Esophagus squamous epithelium (tissue), 4 donors: ENCODE measurements at regions not wholly inside any gene's neighbourhood (a gene's known extent, or its start where the extent isn't known, plus 50 kb on each side); places are given as distances from the start of the nearest gene placed in this dataset.

Experiments
- POLR2A ChIP-seq, 4 donors: fragments of 450-650 bp; IDR thresholded peaks; one replicate each; pipeline ENCODE4 v1.6.1; 2017; ENCODE audit warnings: antibody characterized with exemption in 4 of 4, mild to moderate bottlenecking in 4 of 4, moderate library complexity in 3 of 4
- TF ChIP-seq, protein P1 (sequence below), 6 experiments: fragments of 450-650 bp in 4 of 6; fragments of 200-600 bp in 2 of 6; sonication (generic) in 2 of 6; IDR thresholded peaks; one replicate each; pipeline ENCODE4 v1.5.1; 2016 to 2019; ENCODE audit warnings: antibody characterized with exemption in 6 of 6, mild to moderate bottlenecking in 4 of 6, moderate library complexity in 4 of 6

DNA sequence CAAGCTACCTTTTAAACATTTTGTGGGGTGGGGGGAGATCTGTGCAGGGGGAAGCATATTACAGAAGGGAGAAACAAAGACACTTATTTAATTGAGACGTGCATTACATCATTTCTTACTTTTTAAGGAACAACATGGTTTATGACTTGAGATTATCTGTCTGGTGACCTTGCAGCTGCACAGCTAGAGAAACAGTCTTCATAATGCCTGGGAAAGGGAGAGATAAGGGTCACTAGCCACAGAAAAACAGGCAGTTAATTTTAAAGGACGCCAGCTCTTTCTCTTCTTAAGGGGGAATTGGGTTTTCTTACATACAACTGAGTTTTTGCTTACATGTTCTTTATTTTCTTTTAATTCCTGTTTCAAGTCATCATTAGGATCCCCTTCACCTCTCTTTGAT, 147.9 kb downstream of the SST start:
- TF ChIP-seq, protein P1, sequence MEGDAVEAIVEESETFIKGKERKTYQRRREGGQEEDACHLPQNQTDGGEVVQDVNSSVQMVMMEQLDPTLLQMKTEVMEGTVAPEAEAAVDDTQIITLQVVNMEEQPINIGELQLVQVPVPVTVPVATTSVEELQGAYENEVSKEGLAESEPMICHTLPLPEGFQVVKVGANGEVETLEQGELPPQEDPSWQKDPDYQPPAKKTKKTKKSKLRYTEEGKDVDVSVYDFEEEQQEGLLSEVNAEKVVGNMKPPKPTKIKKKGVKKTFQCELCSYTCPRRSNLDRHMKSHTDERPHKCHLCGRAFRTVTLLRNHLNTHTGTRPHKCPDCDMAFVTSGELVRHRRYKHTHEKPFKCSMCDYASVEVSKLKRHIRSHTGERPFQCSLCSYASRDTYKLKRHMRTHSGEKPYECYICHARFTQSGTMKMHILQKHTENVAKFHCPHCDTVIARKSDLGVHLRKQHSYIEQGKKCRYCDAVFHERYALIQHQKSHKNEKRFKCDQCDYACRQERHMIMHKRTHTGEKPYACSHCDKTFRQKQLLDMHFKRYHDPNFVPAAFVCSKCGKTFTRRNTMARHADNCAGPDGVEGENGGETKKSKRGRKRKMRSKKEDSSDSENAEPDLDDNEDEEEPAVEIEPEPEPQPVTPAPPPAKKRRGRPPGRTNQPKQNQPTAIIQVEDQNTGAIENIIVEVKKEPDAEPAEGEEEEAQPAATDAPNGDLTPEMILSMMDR (IDR thresholded peaks at IDR 0.05) = no peak
- TF ChIP-seq POLR2A (IDR thresholded peaks at IDR 0.05) = no peak
